Gastroesophageal sphincter (tissue), 3 donors: ENCODE measurements at regions not wholly inside any gene's neighbourhood (a gene's known extent, or its start where the extent isn't known, plus 50 kb on each side); places are given as distances from the start of the nearest gene placed in this dataset.

ENCODE experiments used
- CTCF ChIP-seq, 4 experiments: fragments of 200-600 bp in 2 of 4; fragments of 450-650 bp in 2 of 4; sonication (generic) in 1 of 4; IDR thresholded peaks; one replicate each; pipeline ENCODE4 v1.5.1; 2017 to 2019; ENCODE audit warnings: antibody characterized with exemption in 4 of 4, mild to moderate bottlenecking in 2 of 4, moderate library complexity in 2 of 4
- EP300 ChIP-seq: sonication (generic); formaldehyde crosslinking; IDR thresholded peaks from one replicate; pipeline ENCODE4 v1.6.1; 2017; ENCODE audit warnings: antibody characterized with exemption, mild to moderate bottlenecking

GRCh38 chr2:46816151-46816845, 99.3 kb downstream of the MCFD2 start:
- TF ChIP-seq CTCF (IDR thresholded peaks at IDR 0.05) (no peak), EP300 (no peak)
